Vagina (tissue), 2 donors: ENCODE measurements at regions not wholly inside any gene's neighbourhood (a gene's known extent, or its start where the extent isn't known, plus 50 kb on each side); places are given as distances from the start of the nearest gene placed in this dataset.

Experiments used
- POLR2A ChIP-seq, 2 donors: fragments of 450-650 bp; IDR thresholded peaks; one replicate each; pipeline ENCODE4 v1.6.1; 2017; ENCODE audit warnings: antibody characterized with exemption in 2 of 2, mild to moderate bottlenecking in 2 of 2, moderate library complexity in 2 of 2
- POLR2AphosphoS5 ChIP-seq, 2 donors: sonication (generic); formaldehyde crosslinking; IDR thresholded peaks; one replicate each; pipeline ENCODE4 v1.9.0; 2017; ENCODE audit warnings: antibody characterized with exemption in 2 of 2, mild to moderate bottlenecking in 2 of 2, low read depth in 1 of 2; ENCODE audit not compliant: insufficient read depth in 1 of 2
- TF ChIP-seq, protein P1 (sequence below), 3 experiments: fragments of 450-650 bp in 2 of 3; fragments of 200-600 bp in 1 of 3; sonication (generic) in 1 of 3; IDR thresholded peaks; one replicate each; pipeline ENCODE4 v1.5.1; 2017 to 2019; ENCODE audit warnings: antibody characterized with exemption in 3 of 3, mild to moderate bottlenecking in 2 of 3, moderate library complexity in 2 of 3

- TF ChIP-seq, protein P1, sequence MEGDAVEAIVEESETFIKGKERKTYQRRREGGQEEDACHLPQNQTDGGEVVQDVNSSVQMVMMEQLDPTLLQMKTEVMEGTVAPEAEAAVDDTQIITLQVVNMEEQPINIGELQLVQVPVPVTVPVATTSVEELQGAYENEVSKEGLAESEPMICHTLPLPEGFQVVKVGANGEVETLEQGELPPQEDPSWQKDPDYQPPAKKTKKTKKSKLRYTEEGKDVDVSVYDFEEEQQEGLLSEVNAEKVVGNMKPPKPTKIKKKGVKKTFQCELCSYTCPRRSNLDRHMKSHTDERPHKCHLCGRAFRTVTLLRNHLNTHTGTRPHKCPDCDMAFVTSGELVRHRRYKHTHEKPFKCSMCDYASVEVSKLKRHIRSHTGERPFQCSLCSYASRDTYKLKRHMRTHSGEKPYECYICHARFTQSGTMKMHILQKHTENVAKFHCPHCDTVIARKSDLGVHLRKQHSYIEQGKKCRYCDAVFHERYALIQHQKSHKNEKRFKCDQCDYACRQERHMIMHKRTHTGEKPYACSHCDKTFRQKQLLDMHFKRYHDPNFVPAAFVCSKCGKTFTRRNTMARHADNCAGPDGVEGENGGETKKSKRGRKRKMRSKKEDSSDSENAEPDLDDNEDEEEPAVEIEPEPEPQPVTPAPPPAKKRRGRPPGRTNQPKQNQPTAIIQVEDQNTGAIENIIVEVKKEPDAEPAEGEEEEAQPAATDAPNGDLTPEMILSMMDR (IDR thresholded peaks at IDR 0.05), result no peak
- TF ChIP-seq POLR2AphosphoS5 (IDR thresholded peaks at IDR 0.05; ENCODE audit: insufficient read depth in 1 of 2, low read depth in 1 of 2) (no peak), POLR2A (IDR thresholded peaks at IDR 0.05) (no peak)
These were observed 72.8 kb downstream of the RHOU start for GRCh38 chr1:228807904-228808605.
